Upper lobe of right lung (tissue), 1 donor: ENCODE measurements at regions not wholly inside any gene's neighbourhood (a gene's known extent, or its start where the extent isn't known, plus 50 kb on each side); places are given as distances from the start of the nearest gene placed in this dataset.
A peak's percentile ranks its signal among the peaks of the same experiment; 100 is the strongest.

Experiments used
- ATAC-seq: fragments of 200-7000 bp; cut with Tn5 transposase; one replicate; pipeline ENCODE4 v1.9.1; 2020; ENCODE audit warnings: mild to moderate bottlenecking, moderate library complexity
- DNase-seq: peaks from one replicate; pipeline ENCODE4 v3.0.0-alpha.2; 2020
- H3K27ac ChIP-seq: fragments of 200-600 bp; one replicate; pipeline ENCODE4 v1.8.0; 2022
- H3K27me3 ChIP-seq: fragments of 200-600 bp; one replicate; pipeline ENCODE4 v1.8.0; 2022; ENCODE audit warnings: mild to moderate bottlenecking
- H3K36me3 ChIP-seq: fragments of 200-600 bp; one replicate; pipeline ENCODE4 v1.8.0; 2022
- H3K4me1 ChIP-seq: fragments of 200-600 bp; one replicate; pipeline ENCODE4 v1.8.0; 2022
- H3K4me3 ChIP-seq: fragments of 200-600 bp; one replicate; pipeline ENCODE4 v1.8.0; 2022; ENCODE audit warnings: mild to moderate bottlenecking
- H3K9me3 ChIP-seq: fragments of 200-600 bp; one replicate; pipeline ENCODE4 v1.8.0; 2022
- intact Hi-C: fragments of 100-400 bp; cut with DNase I; formaldehyde crosslinking; loops from one replicate; pipeline ENCODE4 v1.11.0; 2022
- TF ChIP-seq, protein P1 (sequence below): fragments of 200-600 bp; IDR thresholded peaks from one replicate; pipeline ENCODE4 v1.8.0; 2022; ENCODE audit warnings: antibody characterized with exemption
- donor health status: DM: no; HTN: yes; CAD: no; lungs with severe emphysema.

GRCh38 chr11:92763336-92763735 is 206.1 kb upstream of the MTNR1B start:
- H3K27ac ChIP-seq: no peak overlapping the region
- DNase-seq (no peak), ATAC-seq (no peak)
- H3K4me3 ChIP-seq: no peak overlapping the region
- H3K36me3 ChIP-seq: no peaks in the 10 kb centered on the region
- TF ChIP-seq, protein P1, sequence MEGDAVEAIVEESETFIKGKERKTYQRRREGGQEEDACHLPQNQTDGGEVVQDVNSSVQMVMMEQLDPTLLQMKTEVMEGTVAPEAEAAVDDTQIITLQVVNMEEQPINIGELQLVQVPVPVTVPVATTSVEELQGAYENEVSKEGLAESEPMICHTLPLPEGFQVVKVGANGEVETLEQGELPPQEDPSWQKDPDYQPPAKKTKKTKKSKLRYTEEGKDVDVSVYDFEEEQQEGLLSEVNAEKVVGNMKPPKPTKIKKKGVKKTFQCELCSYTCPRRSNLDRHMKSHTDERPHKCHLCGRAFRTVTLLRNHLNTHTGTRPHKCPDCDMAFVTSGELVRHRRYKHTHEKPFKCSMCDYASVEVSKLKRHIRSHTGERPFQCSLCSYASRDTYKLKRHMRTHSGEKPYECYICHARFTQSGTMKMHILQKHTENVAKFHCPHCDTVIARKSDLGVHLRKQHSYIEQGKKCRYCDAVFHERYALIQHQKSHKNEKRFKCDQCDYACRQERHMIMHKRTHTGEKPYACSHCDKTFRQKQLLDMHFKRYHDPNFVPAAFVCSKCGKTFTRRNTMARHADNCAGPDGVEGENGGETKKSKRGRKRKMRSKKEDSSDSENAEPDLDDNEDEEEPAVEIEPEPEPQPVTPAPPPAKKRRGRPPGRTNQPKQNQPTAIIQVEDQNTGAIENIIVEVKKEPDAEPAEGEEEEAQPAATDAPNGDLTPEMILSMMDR: no peak
- H3K27me3 ChIP-seq: no peaks in the 10 kb centered on the region
- H3K9me3 ChIP-seq: no peaks in the 10 kb centered on the region
- intact Hi-C loops: no loop called here
- H3K4me1 ChIP-seq: no peaks in the 10 kb centered on the region

DNA sequence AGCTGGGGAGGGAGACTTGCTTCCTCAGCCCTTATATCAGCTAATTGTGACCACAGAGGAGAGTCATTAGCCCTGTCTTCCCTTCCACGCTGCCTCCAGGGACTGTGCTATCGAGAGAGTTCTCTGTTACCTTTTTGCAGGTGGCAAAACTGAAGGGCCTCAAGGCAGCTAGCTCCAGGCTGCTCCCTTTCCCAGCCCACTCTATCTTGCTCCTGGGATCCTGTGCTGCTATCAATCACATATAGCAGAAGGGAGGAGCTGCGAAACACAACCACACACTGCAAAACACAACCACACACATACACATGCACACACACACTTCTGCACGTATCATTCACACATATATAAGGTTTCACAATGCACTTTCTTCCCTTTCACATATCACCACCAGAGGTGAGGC is 205.3 kb upstream of the MTNR1B start:
- H3K4me3 ChIP-seq: no peak overlapping the region
- no peak overlapping the region for H3K27ac ChIP-seq
- H3K9me3 ChIP-seq: no peaks in the 10 kb centered on the region
- no peaks in the 10 kb centered on the region for H3K27me3 ChIP-seq
- no peak for ATAC-seq
- no peak for DNase-seq
- no peaks in the 10 kb centered on the region for H3K4me1 ChIP-seq
- intact Hi-C loops: no loop called here
- TF ChIP-seq, protein P1: no peak
- H3K36me3 ChIP-seq: no peaks in the 10 kb centered on the region

DNA sequence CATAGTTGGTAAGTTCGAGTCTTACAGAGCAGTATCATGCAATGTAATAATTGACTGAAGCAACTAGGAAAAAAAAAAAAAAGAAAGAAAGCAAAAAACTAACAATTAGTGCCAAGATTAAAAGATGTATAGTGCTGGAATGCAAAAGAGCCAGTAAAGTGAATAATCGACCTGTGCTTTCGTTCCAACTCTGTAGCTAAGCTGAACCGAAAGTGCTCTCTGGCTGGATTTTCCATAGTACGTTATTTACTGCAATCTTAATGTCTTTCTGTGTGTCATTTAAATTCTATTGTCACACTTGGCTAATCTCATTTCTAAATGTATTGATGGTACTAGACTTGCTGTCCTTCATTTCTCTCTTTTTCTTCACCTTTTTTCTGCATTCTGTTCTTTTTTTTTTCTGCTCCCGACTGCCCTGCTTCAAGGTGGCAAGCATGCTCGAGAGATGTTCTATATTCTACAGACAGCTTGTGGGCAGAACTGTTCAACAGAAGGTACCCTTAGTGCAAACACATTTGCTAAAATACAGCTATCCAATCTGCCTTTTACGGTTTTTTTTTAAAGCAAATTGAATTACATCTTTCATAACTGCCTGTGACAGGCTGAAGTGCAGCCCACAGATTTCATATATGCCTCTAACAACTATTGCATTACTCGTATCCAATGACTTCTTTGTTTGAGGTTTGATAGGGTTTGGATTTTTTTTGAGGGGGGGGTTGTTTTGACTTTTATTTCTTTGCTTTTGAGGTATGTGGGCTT is 204.2 kb upstream of the MTNR1B start:
- DNase-seq: no peak
- Histone ChIP-seq H3K4me3 (no peak overlapping the region), H3K27me3 (no peaks in the 10 kb centered on the region), H3K4me1 (no peaks in the 10 kb centered on the region), H3K27ac (no peak overlapping the region), H3K36me3 (no peaks in the 10 kb centered on the region), H3K9me3 (no peaks in the 10 kb centered on the region)
- no peak for ATAC-seq
- TF ChIP-seq, protein P1: no peak
- intact Hi-C loops: no loop called here

DNA sequence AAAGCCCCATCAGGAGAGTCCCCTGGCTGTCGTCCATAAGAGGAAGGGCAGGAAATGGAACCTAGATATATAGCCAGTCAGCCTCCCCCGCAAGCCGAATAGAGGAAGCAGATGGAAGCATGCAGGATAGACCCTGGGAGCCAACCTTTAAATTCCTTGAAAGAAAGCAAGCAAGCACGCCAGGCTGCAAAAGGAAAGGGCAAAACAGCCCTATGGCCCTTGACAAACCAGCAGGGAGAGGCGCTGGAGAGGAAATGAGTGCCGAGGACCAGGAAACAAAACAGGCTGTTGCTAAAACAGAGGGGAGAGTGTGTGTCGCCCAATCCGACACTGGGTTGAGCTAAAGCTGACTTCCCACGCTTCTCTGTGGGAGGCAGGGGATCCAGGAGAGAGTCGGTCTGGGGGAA is 203.5 kb upstream of the MTNR1B start:
- intact Hi-C loops: no loop called here
- H3K9me3 ChIP-seq: no peaks in the 10 kb centered on the region
- DNase-seq: no peak
- H3K27me3 ChIP-seq: no peaks in the 10 kb centered on the region
- H3K4me1 ChIP-seq: no peaks in the 10 kb centered on the region
- H3K4me3 ChIP-seq: peak overlapping the region; percentile 17
- ATAC-seq: peak; percentile 62
- TF ChIP-seq, protein P1: no peak
- no peak overlapping the region for H3K27ac ChIP-seq
- no peaks in the 10 kb centered on the region for H3K36me3 ChIP-seq

DNA sequence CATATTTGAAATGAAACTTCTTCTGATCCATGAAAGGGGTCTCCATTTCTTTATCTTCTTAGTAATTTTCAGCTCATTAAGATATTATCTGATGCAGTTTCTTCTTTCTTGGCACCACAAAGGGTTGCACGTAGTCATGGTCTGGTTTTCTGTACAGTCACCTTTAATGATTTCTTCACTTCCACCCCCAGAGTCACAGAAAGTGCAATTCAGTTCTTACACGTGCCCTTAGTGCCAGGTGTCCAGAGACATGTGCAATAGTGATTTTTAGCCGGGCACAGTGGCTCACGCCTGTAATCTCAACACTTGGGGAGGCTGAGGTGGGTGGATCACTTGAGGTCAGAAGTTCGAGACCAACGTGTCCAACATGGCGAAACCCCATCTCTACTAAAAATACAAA is 202.8 kb upstream of the MTNR1B start:
- ATAC-seq (no peak), DNase-seq (no peak)
- Histone ChIP-seq H3K4me1 (no peaks in the 10 kb centered on the region), H3K9me3 (no peaks in the 10 kb centered on the region), H3K27ac (no peak overlapping the region), H3K27me3 (no peaks in the 10 kb centered on the region), H3K4me3 (no peak overlapping the region), H3K36me3 (no peaks in the 10 kb centered on the region)
- intact Hi-C loops: no loop called here
- TF ChIP-seq, protein P1: no peak

GRCh38 chr11:92767416-92767815 is 202.0 kb upstream of the MTNR1B start:
- no peak overlapping the region for H3K4me3 ChIP-seq
- H3K4me1 ChIP-seq: no peaks in the 10 kb centered on the region
- no peak overlapping the region for H3K27ac ChIP-seq
- H3K27me3 ChIP-seq: no peaks in the 10 kb centered on the region
- peak; percentile 8 for ATAC-seq
- intact Hi-C loops: no loop called here
- no peak for DNase-seq
- TF ChIP-seq, protein P1: no peak
- H3K9me3 ChIP-seq: no peaks in the 10 kb centered on the region
- H3K36me3 ChIP-seq: no peaks in the 10 kb centered on the region
